Activated T-cell treated with anti-CD3 and anti-CD28 coated beads for 48 hours (primary cell): ENCODE measurements at regions not wholly inside any gene's neighbourhood (a gene's known extent, or its start where the extent isn't known, plus 50 kb on each side); places are given as distances from the start of the nearest gene placed in this dataset.
"Not testable (repeated sequence)": the region's sequence is repeated elsewhere in the genome, so short reads cannot be mapped to it uniquely, and the experiment has no call there.

Source experiments
- DNase-seq: peaks from one replicate; pipeline ENCODE4 v3.0.0-alpha.2; 2020; ENCODE audit warnings: low read depth

GRCh38 chr21:35297665-35298064, 248.6 kb upstream of the RUNX1 start:
- no peak for DNase-seq

- DNase-seq = no peak
These were observed 245.3 kb upstream of the RUNX1 start for GRCh38 chr21:35294231-35294898.

- DNase-seq = no peak
These were observed 243.0 kb upstream of the RUNX1 start for GRCh38 chr21:35291973-35292627.

GRCh38 chr21:35291034-35291433, 241.9 kb upstream of the RUNX1 start:
- no peak for DNase-seq

- no peak for DNase-seq
These were observed 239.1 kb upstream of the RUNX1 start for GRCh38 chr21:35288238-35288637.

- no peak for DNase-seq
These were observed 235.1 kb upstream of the RUNX1 start for GRCh38 chr21:35284199-35284598.

GRCh38 chr21:35282944-35283343, 233.8 kb upstream of the RUNX1 start:
- no peak for DNase-seq

GRCh38 chr21:35281956-35282355, 232.9 kb upstream of the RUNX1 start:
- no peak for DNase-seq

GRCh38 chr21:35280231-35280630, 231.1 kb upstream of the RUNX1 start:
- no peak for DNase-seq

GRCh38 chr21:35275776-35276175, 226.7 kb upstream of the RUNX1 start:
- no peak for DNase-seq

GRCh38 chr21:35274923-35275322, 225.8 kb upstream of the RUNX1 start:
- DNase-seq = no peak

- no peak for DNase-seq
These were observed 225.0 kb upstream of the RUNX1 start for GRCh38 chr21:35274090-35274489.

GRCh38 chr21:35273333-35273732, 224.2 kb upstream of the RUNX1 start:
- DNase-seq = no peak

GRCh38 chr21:35271344-35272118, 222.4 kb upstream of the RUNX1 start:
- DNase-seq = not testable (repeated sequence)

GRCh38 chr21:35268817-35269216, 219.7 kb upstream of the RUNX1 start:
- DNase-seq = no peak

GRCh38 chr21:35268261-35268660, 219.2 kb upstream of the RUNX1 start:
- no peak for DNase-seq

GRCh38 chr21:35266546-35266945, 217.4 kb upstream of the RUNX1 start:
- DNase-seq = no peak

GRCh38 chr21:35265170-35265877, 216.2 kb upstream of the RUNX1 start:
- no peak for DNase-seq

GRCh38 chr21:35259457-35259856, 210.4 kb upstream of the RUNX1 start:
- no peak for DNase-seq

GRCh38 chr21:35258521-35258920, 209.4 kb upstream of the RUNX1 start:
- no peak for DNase-seq

- DNase-seq = no peak
These were observed 208.3 kb upstream of the RUNX1 start for GRCh38 chr21:35257413-35257812.

GRCh38 chr21:35256468-35256988, 207.4 kb upstream of the RUNX1 start:
- DNase-seq = no peak
